Right ventricle myocardium superior (tissue), 1 donor: ENCODE measurements at regions not wholly inside any gene's neighbourhood (a gene's known extent, or its start where the extent isn't known, plus 50 kb on each side); places are given as distances from the start of the nearest gene placed in this dataset.
"Not testable (repeated sequence)": the region's sequence is repeated elsewhere in the genome, so short reads cannot be mapped to it uniquely, and the experiment has no call there.

Experiments used
- ATAC-seq: fragments of 200-7000 bp; cut with Tn5 transposase; one replicate; pipeline ENCODE4 v1.9.1; 2020; ENCODE audit warnings: mild to moderate bottlenecking; ENCODE audit not compliant: poor library complexity
- DNase-seq: peaks from one replicate; pipeline ENCODE4 v3.0.0-alpha.2; 2020
- intact Hi-C: fragments of 100-400 bp; cut with DNase I; formaldehyde crosslinking; loops from one replicate; pipeline ENCODE4 v1.11.2; 2022
- donor health status: DM: no; HTN: yes; CAD: no; lungs with severe emphysema.

GRCh38 chr7:138388673-138389491 lies 71.2 kb upstream of the TRIM24 start:
- ATAC-seq (no peak), DNase-seq (no peak)
- intact Hi-C loops = no loop called here

- no peak for DNase-seq
- intact Hi-C loops = no loop called here
- no peak for ATAC-seq
These were observed 64.3 kb upstream of the TRIM24 start for GRCh38 chr7:138395763-138396162.

- intact Hi-C loops = no loop called here
- ATAC-seq = no peak
- DNase-seq = no peak
These were observed 63.6 kb upstream of the TRIM24 start for GRCh38 chr7:138396251-138397070.

GRCh38 chr7:138397071-138397433 lies 63.0 kb upstream of the TRIM24 start:
- intact Hi-C loops, DNase-seq, ATAC-seq: not testable (repeated sequence)

- DNase-seq = no peak
- ATAC-seq = no peak
- intact Hi-C loops = no loop called here
These were observed 61.2 kb upstream of the TRIM24 start for GRCh38 chr7:138398857-138399256.

GRCh38 chr7:138400400-138400886 lies 59.6 kb upstream of the TRIM24 start:
- ATAC-seq = no peak
- DNase-seq = no peak
- intact Hi-C loops = no loop called here

- ATAC-seq = no peak
- intact Hi-C loops = no loop called here
- no peak for DNase-seq
These were observed 57.3 kb upstream of the TRIM24 start for GRCh38 chr7:138402749-138403148.

GRCh38 chr7:138405496-138405895 lies 54.6 kb upstream of the TRIM24 start:
- intact Hi-C loops = no loop called here
- DNase-seq (no peak), ATAC-seq (no peak)

- intact Hi-C loops = no loop called here
- ATAC-seq = no peak
- no peak for DNase-seq
These were observed 52.3 kb upstream of the TRIM24 start for GRCh38 chr7:138407792-138408191.
